CD4-positive, alpha-beta T cell (primary cell): ENCODE measurements at regions not wholly inside any gene's neighbourhood (a gene's known extent, or its start where the extent isn't known, plus 50 kb on each side); places are given as distances from the start of the nearest gene placed in this dataset.

Experiments used
- ATAC-seq: fragments of 200-7000 bp; cut with Tn5 transposase; one replicate; pipeline ENCODE4 v1.10.0; 2022; ENCODE audit warnings: mild to moderate bottlenecking; ENCODE audit not compliant: poor library complexity
- CTCF ChIA-PET: fragments of 350-600 bp; sonication (Branson Sonifier 250); formaldehyde crosslinking; loops from one replicate; lab custom pipeline; 2021; ENCODE audit warnings: antibody characterized with exemption, inconsistent platforms; lab: Charles Lee
- POLR2A ChIA-PET: fragments of 350-600 bp; sonication (Branson Sonifier 250); formaldehyde crosslinking; loops from one replicate; lab custom pipeline; 2021; ENCODE audit warnings: antibody characterized with exemption, inconsistent platforms; lab: Charles Lee
- DNase-seq, 14 experiments: peaks; one replicate each; pipeline ENCODE4 v3.0.0-alpha.2; 2013 to 2020; ENCODE audit warnings: mixed read lengths in 2 of 14
- H3K27ac ChIP-seq, 2 donors: one replicate each; pipeline versions ENCODE4 v1.5.1 to v1.7.0; 2013; ENCODE audit warnings: low read length in 2 of 2, low read depth in 1 of 2, mild to moderate bottlenecking in 1 of 2
- H3K27me3 ChIP-seq, 2 experiments: 1 replicate in 1 of 2; 2 replicates in 1 of 2; pipeline versions ENCODE4 v1.6.1 to v1.7.0; 2013; ENCODE audit warnings: low read length in 2 of 2, control low read depth in 1 of 2, mild to moderate bottlenecking in 1 of 2, moderate library complexity in 1 of 2; ENCODE audit not compliant: insufficient read depth in 2 of 2, control insufficient read depth in 1 of 2
- H3K36me3 ChIP-seq: one replicate; pipeline ENCODE4 v1.6.1; 2013; ENCODE audit warnings: low read length, control low read depth; ENCODE audit not compliant: insufficient read depth
- H3K4me1 ChIP-seq: one replicate; pipeline ENCODE4 v1.6.1; 2013; ENCODE audit warnings: low read length, control low read depth; ENCODE audit not compliant: insufficient read depth
- H3K4me3 ChIP-seq: one replicate; pipeline ENCODE4 v1.5.1; 2013; ENCODE audit warnings: mild to moderate bottlenecking, low read length, moderate library complexity
- H3K9me3 ChIP-seq, 2 experiments: 1 replicate in 1 of 2; 2 replicates in 1 of 2; pipeline versions ENCODE4 v1.6.1 to v1.7.0; 2013; ENCODE audit warnings: low read length in 2 of 2, mild to moderate bottlenecking in 2 of 2, control low read depth in 1 of 2, moderate library complexity in 1 of 2; ENCODE audit not compliant: control insufficient read depth in 1 of 2, insufficient read depth in 1 of 2
- H3K27ac Mint-ChIP-seq: one replicate; pipeline ENCODE4 v1.8.0; 2020; ENCODE audit warnings: mixed read lengths
- H3K27me3 Mint-ChIP-seq: one replicate; pipeline ENCODE4 v1.8.0; 2021; ENCODE audit warnings: mixed read lengths
- H3K36me3 Mint-ChIP-seq: one replicate; pipeline ENCODE4 v1.8.0; 2021; ENCODE audit warnings: low read depth, mixed read lengths
- H3K4me1 Mint-ChIP-seq: one replicate; pipeline ENCODE4 v1.8.0; 2021; ENCODE audit warnings: low read depth, mixed read lengths
- H3K4me3 Mint-ChIP-seq: one replicate; pipeline ENCODE4 v1.8.0; 2020; ENCODE audit warnings: mild to moderate bottlenecking, mixed read lengths
- H3K9me3 Mint-ChIP-seq: one replicate; pipeline ENCODE4 v1.8.0; 2020; ENCODE audit warnings: mixed read lengths
- intact Hi-C, 2 experiments: fragments of 100-400 bp; cut with DNase I in 1 of 2; cut with micrococcal nuclease in 1 of 2; formaldehyde crosslinking; loops; one replicate each; pipeline versions ENCODE4 v1.15.1 to v1.9.0; 2023 to 2025; cut with DNase I, micrococcal nuclease
- TF ChIP-seq, protein P1 (sequence below): fragments of 200-600 bp; IDR thresholded peaks from one replicate; pipeline ENCODE4 v1.8.0; 2022; ENCODE audit warnings: antibody characterized with exemption, mild to moderate bottlenecking

- Mint-ChIP-seq H3K27me3 (no peaks in the 10 kb centered on the region), H3K27ac (no peak overlapping the region), H3K4me1 (no peaks in the 10 kb centered on the region), H3K9me3 (peaks cover 15% of the 10 kb centered on the region), H3K36me3 (no peaks in the 10 kb centered on the region), H3K4me3 (no peak overlapping the region)
- ATAC-seq = no peak
- ChIA-PET CTCF (no interaction called here), POLR2A (no interaction called here)
- Histone ChIP-seq H3K4me3 (no peak overlapping the region), H3K4me1 (no peaks in the 10 kb centered on the region), H3K27ac (no peak overlapping the region), H3K9me3 (peaks cover 0 to 8% of the 10 kb centered on the region in 2 experiments), H3K27me3 (no peaks in the 10 kb centered on the region), H3K36me3 (no peaks in the 10 kb centered on the region)
- intact Hi-C loops = no loop called here
- TF ChIP-seq, protein P1, sequence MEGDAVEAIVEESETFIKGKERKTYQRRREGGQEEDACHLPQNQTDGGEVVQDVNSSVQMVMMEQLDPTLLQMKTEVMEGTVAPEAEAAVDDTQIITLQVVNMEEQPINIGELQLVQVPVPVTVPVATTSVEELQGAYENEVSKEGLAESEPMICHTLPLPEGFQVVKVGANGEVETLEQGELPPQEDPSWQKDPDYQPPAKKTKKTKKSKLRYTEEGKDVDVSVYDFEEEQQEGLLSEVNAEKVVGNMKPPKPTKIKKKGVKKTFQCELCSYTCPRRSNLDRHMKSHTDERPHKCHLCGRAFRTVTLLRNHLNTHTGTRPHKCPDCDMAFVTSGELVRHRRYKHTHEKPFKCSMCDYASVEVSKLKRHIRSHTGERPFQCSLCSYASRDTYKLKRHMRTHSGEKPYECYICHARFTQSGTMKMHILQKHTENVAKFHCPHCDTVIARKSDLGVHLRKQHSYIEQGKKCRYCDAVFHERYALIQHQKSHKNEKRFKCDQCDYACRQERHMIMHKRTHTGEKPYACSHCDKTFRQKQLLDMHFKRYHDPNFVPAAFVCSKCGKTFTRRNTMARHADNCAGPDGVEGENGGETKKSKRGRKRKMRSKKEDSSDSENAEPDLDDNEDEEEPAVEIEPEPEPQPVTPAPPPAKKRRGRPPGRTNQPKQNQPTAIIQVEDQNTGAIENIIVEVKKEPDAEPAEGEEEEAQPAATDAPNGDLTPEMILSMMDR = no peak
- DNase-seq = no peak
Observed at GRCh38 chr20:54933212-54933904, 458.0 kb downstream of the DOK5 start.

DNA sequence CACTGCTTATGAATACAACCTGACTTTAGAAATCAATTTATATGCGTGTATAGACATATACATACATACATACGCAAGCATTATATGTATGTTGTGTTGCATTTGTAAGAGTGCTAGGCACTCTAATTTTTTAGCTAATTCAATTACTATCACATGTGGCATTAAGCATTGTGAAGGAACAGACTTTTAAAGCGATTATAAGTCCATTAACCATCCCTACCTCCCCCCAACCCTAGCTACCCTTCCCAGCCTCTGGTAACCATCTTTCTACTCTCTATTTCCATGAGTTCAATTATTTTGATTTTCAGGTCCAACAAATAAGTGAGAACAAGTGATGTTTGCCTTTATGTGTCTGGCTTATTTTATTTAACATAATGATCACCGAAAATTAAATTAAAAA is 453.8 kb downstream of the DOK5 start:
- POLR2A ChIA-PET = no interaction called here
- Mint-ChIP-seq H3K4me1 (no peaks in the 10 kb centered on the region), H3K27me3 (no peaks in the 10 kb centered on the region), H3K9me3 (peaks cover 20% of the 10 kb centered on the region), H3K36me3 (no peaks in the 10 kb centered on the region), H3K27ac (no peak overlapping the region), H3K4me3 (no peak overlapping the region)
- ATAC-seq (no peak), DNase-seq (no peak)
- H3K9me3 ChIP-seq = peaks cover 0 to 7% of the 10 kb centered on the region in 2 experiments
- H3K27ac ChIP-seq = no peak overlapping the region
- H3K36me3 ChIP-seq = no peaks in the 10 kb centered on the region
- CTCF ChIA-PET = no interaction called here
- no peaks in the 10 kb centered on the region for H3K27me3 ChIP-seq
- intact Hi-C loops = loop anchor here in 1 of 2 experiments (10.0 kb wide), 1 partner anchor 56 kb away; no protein-coding TSS in a partner anchor
- H3K4me3 ChIP-seq = no peak overlapping the region
- H3K4me1 ChIP-seq = no peaks in the 10 kb centered on the region
- TF ChIP-seq, protein P1 = no peak

GRCh38 chr20:54928564-54928963 is 453.2 kb downstream of the DOK5 start:
- H3K36me3 Mint-ChIP-seq = no peaks in the 10 kb centered on the region
- no peak overlapping the region for H3K27ac Mint-ChIP-seq

More at GRCh38 chr20:54928564-54928963, 453.2 kb downstream of the DOK5 start:
- CTCF ChIA-PET = no interaction called here
- H3K36me3 ChIP-seq = no peaks in the 10 kb centered on the region
- TF ChIP-seq, protein P1 = no peak
- H3K27ac ChIP-seq = no peak overlapping the region
- no peak for DNase-seq
- no peaks in the 10 kb centered on the region for H3K27me3 ChIP-seq
- H3K4me1 ChIP-seq = no peaks in the 10 kb centered on the region
- intact Hi-C loops = loop anchor here in 1 of 2 experiments (10.0 kb wide), 1 partner anchor 56 kb away; no protein-coding TSS in a partner anchor
- Mint-ChIP-seq H3K4me3 (no peak overlapping the region), H3K27me3 (no peaks in the 10 kb centered on the region), H3K4me1 (no peaks in the 10 kb centered on the region), H3K9me3 (peaks cover 20% of the 10 kb centered on the region)
- ATAC-seq = no peak
- no peak overlapping the region for H3K4me3 ChIP-seq
- POLR2A ChIA-PET = no interaction called here
- peaks cover 0 to 7% of the 10 kb centered on the region in 2 experiments for H3K9me3 ChIP-seq
